Fibroblast of skin of back (primary cell): ENCODE measurements at regions not wholly inside any gene's neighbourhood (a gene's known extent, or its start where the extent isn't known, plus 50 kb on each side); places are given as distances from the start of the nearest gene placed in this dataset.
"Not testable (repeated sequence)": the region's sequence is repeated elsewhere in the genome, so short reads cannot be mapped to it uniquely, and the experiment has no call there.

Source experiments
- DNase-seq: peaks from one replicate; pipeline ENCODE4 v3.0.0-alpha.2; 2013

DNA sequence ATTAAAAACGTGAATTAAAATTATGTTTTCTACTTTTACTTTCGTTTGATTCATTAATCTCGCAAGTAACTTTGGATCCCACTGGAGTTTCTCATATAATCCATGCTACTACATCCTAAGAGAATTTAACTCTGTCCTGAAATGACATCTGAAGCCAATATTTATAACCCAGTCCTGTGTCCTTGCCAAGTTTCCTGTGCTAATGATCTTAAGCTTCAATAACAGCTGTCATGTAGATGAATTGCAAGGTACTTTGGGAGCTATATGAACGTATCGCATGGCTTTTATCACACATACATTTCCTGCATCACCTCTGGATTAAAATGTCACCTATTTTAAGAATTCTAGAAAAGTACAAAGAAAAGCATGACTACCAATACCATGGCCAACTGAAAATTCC is 833.8 kb upstream of the CITED2 start:
- no peak for DNase-seq

DNA sequence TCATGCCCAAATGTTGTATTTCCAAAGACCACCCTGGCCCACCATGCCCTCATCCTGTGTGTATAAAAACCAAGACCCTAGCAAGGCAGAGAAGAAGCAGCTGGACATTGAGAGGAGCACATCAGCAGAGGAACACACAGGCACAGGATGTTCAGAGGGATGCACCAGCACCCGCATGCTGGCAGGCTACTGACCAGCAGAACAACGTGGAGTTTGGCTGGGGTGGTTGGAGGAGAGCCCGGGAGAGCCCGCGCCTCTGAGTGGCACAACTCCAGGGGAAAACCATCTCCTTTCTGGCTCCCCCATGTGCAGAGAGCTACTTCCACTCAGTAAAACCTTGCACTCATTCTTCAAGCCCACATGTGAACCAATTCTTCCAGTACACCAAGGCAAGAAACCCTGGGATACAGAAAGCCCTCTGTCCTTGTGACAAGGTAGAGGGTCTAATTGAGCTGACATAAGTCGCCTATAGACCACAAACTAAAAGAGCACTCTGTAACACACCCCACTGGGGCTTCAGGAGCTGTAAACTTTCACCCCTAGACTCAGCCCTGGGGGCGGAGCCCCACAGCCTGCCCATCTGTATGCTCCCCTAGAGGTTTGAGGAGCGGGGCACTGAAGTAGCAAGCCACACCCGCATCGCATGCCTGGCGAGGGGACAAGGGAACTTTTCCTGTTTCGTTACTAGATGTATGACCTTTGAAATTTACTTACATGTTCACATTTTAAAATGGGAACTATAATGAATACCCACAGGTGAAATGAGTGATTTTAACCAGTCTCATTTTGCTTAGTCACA is 831.5 kb upstream of the CITED2 start:
- DNase-seq: no peak

DNA sequence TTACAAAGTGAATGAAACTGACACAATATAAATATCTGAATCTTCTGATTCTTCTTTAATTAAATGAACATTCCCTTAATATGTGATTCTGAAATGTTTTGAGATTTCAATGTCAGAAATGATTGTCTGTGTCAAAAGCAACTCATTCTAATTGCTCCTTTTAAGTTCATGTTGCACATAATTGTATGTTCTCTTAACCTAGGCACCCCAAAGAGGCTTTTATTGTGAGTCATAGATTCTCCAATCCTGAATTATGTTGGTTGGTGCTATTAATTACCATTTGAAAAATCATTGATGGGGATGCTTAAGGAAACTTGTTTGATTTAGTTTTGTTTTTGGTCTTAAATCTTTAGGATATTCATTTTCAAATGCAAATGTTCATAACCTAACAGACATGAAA is 829.7 kb upstream of the CITED2 start:
- DNase-seq: no peak

DNA sequence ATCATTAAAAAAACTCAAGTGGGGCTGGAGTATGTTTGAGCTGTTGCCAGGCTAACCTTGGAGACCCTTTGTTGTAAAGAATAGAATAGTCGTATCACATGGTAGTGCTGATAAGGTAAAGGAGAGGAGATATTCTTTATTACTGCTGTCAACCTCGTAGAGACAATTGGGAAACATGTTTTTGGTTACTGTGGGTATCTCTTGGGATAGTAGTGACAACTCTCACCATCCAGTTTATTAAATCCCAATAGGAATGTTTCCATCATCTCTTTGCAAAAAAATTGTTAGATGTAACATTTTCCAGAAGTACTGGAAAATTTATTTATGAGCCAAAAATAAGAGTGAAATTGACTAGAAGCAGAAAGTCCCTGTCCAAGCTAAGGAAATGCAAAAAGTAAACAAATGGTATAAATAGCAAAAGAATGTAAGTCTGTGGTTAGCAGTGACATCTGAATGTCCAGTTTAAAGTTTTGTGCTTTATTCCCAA is 829.3 kb upstream of the CITED2 start:
- peak; percentile 84 for DNase-seq

DNA sequence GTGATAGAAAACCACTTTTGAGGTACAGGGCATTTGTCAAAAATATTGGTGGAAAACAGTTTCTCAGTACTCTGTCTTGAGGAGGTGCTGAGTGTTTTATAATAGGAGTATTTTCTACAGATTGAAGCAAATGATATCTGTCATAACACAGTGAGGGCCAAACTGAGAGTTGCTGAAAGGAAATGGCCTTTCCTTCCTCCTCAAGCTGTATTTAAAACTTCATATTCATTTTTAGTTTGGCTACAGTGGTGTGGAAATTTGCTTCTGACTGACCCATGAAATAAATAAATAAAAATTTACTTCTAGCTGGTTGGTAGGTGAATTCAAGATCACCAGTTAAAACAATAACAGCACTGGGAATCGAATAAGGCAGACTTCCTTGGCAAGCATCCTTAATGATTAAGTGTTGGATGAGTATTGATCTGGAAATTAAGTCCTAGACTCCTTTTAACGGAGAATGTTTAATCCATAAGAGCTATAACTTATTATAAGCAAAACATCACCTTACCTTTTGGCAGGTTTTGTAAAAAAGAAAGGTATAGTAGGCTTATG is 828.6 kb upstream of the CITED2 start:
- DNase-seq: no peak

DNA sequence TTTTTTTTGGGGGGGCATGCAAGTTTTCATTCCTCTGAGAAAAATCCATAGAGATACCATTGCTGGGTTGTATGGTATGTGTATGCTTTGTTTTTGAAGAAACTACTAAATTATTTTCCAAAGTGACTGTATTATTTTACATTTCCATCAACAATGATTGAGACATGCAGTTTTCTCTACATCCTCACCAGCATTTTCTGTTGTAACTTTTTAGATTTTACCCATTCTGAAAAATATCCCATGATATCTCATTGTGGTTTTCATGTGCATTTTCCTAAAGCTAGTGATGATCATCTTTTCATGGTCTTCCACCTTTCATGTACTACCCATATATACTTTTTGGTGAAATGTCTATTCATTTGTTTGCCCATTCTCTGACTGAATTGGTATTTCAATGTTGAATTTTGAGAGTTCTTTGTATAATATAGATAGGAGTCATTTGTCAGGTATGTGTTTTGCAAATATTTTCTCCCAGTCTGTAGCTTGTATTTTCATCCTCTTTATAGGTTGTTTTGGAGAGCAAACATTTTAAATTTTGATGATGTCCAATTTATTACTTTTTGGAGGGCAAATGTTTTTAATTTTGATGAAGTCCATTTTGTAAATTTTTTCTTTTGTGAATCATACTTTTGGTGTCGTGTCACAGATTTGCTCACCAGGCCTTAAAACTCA is 827.5 kb upstream of the CITED2 start:
- peak; percentile 30 for DNase-seq

DNA sequence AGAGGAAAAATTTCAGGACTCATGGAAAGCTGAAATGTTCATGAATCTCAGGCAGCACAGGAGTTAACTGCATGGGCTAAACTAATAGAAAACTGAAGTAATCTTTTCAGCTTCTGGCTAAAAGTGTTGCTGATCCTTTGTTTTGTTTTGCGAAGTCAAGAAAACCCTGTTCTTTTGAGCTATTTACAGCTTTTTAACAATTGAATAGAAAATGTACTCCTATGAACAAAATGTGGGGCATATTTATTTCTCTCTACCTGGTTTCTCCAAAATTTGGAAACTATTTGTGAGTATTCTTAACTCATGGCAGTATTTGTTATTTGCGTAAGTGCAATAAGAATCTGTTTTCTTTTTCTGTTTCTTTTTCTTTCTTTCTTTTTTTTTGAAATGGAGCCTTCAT is 818.8 kb upstream of the CITED2 start:
- DNase-seq: no peak

DNA sequence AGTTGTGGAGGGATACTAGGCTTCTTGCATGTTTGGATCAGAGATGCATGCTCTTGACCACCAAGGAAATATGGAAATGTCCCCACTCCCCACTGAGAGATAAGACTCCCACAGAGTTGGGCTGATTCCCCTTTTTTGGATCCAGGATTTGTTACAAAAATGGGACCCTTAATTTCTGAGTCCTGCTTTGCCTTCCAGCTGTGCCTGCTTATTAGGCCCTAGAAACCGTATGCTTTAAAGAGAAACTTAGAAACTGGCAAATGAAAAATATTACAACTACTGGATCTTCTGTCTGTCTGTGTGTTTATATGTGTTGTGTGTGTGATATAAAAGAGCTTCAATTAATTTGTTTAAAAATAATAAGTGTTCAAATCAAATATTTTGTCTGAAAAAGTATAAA is 817.6 kb upstream of the CITED2 start:
- no peak for DNase-seq

DNA sequence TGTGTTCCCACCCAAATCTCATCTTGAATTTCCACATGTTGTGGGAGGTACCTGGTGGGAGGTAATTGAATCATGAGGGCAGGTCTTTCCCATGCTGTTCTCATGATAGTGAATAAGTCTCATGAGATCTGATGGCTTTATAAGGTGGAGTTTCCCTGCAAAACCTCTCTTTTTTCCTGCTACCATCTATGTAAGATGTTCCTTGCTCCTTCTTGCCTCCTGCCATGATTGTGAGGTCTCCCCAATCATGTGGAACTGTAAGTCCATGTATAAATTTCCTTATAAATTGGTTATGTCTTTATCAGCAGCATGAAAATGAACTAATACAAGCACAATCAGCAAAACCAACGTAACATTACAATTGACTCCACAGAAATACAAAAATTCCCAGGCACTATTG is 814.8 kb upstream of the CITED2 start:
- DNase-seq: not testable (repeated sequence)

DNA sequence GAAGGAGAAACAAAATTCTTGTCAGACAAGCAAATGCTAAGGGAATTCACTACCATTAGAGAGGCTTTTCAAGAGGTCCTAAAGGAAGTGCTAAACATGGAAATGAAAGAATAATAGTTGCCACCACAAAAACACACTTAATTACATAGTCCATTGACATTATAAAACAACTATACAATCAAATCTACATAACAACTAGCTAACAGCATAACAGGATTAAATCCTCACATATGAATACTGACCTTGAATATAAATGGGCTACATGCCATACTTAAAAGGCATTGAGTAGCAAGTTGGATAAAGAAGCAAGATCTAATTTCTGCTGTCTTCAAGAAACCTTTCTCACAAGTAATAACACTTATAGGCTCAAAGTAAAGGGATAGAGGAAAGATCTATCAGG is 811.5 kb upstream of the CITED2 start:
- DNase-seq: no peak

DNA sequence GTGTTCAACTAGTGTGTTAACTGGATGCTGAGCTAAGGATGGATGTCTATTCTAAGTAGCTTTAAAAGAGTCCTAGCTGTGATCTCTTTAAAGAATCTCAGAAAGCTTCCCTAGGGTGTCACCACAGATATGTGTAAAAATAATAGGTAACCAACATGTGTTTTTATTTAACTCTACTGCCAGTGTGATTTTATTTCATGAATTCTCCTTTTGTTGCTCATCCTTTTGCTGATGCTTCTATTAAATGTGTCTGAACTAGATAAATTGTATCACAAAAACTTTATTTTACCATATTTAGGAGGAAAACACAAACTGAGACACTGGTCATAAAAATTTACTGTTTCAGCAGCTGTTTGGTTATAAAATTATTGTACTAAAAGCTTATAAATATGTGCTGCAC is 809.4 kb upstream of the CITED2 start:
- DNase-seq: peak; percentile 89

DNA sequence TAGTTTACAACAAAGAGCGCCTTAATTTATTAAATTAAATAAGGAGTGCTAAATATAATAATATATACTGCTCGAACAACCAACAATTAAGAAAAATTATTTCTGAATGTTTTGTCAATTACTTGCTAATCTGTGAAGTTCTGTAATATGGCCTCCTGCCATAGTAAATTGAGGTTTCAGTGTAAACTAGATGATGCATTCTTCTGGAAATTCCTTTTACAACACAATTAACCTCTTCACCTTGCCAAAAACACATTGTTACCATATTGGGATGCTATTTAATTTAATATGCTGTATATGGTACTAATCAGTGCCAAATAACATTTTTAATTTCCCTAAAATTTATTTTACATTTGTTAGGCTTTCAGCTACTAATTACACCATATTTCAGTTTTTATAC is 808.4 kb upstream of the CITED2 start:
- DNase-seq: peak; percentile 7

DNA sequence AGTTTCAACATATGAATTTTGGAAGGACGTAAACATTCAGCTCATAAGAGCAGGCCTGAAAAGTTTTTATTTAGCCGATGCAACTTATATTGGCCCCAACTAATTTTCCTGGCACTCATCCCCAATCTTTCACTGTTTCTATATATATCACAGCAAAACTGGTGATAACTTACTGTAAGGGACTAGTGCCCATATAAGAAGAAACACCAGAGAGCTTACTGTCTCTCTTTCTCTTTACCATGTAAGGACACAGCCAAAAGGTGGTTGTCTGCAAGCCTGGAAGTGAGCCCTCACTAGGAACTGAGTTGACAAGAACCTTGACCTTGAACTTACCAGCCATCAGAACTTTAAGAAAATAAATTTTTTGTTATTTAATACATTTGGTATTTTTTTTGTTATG is 807.4 kb upstream of the CITED2 start:
- peak; percentile 75 for DNase-seq

DNA sequence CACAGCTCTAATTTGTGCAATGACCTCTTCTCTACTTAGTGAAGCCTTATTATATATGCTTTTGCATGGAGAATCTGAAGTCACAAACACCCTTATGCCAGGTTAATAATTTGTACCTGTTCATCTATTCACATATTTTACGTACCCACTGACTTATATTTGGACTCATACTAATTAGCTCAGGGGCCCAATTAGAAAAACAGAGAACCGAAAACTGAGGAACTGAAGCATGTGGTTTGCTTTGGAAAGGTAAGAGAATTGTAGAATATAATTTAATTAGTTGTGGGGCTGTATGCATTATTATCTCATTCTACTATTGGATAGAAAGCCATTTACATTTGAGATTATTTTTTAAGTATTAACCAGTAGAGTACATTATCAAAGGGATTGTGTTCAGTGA is 805.9 kb upstream of the CITED2 start:
- no peak for DNase-seq

DNA sequence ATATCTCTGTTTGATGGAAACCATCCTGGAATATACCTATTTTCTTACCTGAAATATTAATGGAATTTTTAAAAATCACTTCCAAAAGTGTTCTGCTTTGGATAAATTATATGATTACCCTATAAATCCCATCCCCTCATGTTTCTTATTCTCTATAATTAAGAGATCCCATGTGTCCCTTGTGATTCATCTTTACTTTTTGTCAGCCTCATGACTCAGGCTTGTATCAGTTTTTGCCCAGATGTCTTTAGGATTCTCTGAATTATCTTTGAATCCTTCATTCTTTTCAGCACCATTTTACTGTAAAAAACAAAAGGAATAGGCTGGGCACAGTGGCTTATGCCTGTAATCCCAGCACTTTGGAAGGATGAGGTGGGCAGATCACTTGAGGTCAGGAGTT is 804.5 kb upstream of the CITED2 start:
- DNase-seq: peak; percentile 84

DNA sequence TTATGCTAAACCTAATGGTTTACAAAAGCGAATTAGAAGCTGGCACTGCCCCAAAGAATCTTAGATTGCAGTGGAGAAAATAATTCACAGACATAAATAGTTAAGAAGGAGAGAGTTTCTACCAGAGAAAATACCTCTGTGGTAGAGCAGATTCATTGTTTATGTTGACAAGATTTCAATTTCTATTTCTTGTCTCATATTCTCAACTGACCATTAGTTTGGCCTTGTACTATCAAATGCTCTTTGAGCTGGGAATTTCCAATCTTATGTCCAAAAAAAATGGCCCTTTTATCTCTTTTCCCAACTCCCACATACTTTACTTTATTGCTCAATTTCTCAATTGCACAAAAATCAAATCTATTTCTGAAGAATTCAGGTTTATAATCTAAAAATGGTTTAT is 804.1 kb upstream of the CITED2 start:
- no peak for DNase-seq

DNA sequence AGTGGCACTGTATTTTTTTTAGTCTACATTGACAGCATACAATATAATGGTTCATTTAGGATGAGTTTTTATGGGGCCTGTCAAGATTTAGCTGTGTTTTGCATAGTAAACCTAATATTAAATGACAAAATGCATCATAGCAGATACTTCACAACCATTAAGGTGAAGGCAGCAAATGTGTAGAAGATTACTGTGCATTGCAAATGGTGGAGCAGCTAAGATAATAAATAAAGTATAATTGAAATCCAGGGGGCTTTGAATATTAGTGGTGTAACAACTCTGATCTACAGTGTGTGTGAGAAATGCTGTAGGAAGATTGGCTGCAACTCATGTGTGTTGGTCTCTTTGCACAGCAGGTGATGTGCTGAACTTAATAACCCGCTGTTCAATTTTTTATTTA is 801.9 kb upstream of the CITED2 start:
- no peak for DNase-seq

DNA sequence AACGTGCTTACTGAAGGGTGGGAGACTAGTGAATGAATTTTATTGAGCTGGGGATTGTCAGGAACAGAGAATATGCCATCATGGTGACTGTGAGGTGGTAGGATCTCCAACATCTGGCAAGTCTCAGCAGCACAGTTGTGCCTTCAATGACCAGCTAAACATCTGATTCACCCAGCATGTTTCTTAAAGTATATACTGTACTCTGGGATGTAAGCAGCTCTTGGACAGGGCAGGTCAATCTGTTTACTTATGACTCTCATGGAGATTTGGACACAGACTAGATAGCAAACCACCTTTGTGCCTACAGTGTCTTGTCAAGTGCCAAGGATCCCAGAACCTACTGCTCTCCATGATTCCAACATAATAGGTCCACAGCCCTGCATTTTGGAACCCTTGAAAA is 801.0 kb upstream of the CITED2 start:
- no peak for DNase-seq

DNA sequence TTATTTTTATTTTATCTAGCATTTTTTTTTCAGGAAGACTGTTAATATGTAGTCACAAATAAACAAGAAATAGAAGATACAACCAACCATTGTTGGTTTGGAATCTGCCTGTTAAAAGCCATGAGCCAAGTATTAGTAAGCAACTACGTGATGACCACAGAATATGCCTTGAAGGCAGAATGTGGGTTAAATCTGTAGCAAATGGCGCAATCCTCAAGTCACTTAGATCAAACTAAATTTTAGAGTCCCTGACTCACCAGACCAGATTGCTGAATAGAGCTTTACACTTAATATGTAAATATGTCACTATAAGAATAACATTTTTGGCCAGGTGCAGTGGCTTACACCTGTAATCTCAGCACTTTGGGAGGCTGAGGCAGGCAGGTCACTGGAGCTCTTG is 800.1 kb upstream of the CITED2 start:
- peak; percentile 87 for DNase-seq

DNA sequence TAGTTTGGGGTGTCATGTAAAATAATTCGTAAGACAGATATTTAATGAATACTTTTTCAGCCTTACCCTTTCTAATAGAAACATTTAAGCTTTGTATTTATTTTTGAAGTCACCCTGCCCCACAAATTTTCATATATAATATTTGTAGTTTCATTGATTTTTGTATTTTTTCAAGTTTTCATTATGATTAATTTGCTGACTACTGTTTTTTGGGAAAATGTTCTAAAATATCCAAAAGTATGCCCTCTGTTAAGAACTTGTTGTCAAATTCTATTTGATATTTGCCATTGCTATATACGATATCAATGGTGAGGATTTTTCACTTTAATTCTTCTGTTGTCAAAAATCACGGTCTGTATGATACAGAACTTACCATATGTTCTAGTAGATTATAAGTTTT is 793.9 kb upstream of the CITED2 start:
- no peak for DNase-seq

DNA sequence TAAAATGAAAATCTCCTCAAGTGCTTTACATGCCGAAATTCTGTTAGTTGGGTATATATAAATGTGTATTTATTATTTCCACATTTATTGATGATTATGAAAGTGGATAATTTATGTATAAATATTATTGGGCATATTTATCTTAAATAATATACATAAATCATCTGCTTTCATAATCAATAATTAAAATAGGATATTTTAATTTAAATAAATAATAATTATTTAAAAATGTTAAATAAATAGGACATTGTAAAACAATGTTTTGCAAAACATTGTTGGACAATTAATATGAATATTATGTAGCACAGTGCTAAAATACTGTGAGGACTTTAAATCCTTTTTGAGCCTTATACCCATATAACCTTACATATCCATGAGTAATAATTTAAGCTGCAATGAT is 786.5 kb upstream of the CITED2 start:
- no peak for DNase-seq

DNA sequence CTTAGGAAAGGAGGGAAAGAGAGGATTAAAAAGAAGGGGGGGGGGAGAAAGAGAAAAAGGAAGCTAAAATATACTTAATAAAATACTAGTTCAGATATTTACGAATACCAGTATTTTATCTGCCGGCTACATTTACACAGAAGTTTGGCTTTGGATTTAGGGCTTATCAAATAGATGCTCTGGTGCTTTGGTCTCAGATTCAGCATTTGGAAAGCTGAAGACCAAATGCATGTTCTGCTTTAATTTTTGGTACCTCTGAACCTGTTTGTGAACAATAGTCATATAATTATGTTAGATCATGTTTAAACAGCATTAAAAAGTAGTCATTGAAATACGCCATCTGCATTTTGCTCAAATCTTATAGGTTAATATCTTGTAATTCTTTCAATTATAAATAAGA is 786.0 kb upstream of the CITED2 start:
- no peak for DNase-seq

DNA sequence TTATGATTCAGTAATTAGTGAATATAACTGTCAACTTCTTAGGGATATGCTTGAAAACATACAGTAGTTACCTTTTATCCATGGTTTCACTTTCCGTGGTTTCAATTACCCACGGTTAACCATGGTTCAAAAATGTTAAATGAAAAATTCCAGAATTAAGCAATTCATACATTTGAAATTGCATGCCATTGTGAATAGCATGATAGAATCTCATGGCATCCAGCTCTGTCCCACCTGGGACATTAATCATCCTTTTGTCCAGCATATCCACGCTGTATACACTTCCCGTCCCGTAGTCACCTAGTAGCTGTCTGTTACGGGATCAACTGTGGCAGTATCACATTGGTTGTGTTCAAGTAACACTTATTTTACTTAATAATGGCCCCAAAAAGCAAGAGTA is 781.7 kb upstream of the CITED2 start:
- no peak for DNase-seq
